WI38 (cell line): ENCODE measurements at regions not wholly inside any gene's neighbourhood (a gene's known extent, or its start where the extent isn't known, plus 50 kb on each side); places are given as distances from the start of the nearest gene placed in this dataset.
"Not testable (repeated sequence)": the region's sequence is repeated elsewhere in the genome, so short reads cannot be mapped to it uniquely, and the experiment has no call there.

Experiments used
- H3K4me3 ChIP-seq: 2 replicates; pipeline ENCODE4 v1.5.1; 2011; ENCODE audit warnings: low read depth, mild to moderate bottlenecking, control low read depth, low read length
- CTCF ChIP-seq: IDR thresholded peaks from 2 replicates; pipeline ENCODE4 v1.5.1; 2012; ENCODE audit warnings: low read depth, mild to moderate bottlenecking, control low read depth, low read length

DNA sequence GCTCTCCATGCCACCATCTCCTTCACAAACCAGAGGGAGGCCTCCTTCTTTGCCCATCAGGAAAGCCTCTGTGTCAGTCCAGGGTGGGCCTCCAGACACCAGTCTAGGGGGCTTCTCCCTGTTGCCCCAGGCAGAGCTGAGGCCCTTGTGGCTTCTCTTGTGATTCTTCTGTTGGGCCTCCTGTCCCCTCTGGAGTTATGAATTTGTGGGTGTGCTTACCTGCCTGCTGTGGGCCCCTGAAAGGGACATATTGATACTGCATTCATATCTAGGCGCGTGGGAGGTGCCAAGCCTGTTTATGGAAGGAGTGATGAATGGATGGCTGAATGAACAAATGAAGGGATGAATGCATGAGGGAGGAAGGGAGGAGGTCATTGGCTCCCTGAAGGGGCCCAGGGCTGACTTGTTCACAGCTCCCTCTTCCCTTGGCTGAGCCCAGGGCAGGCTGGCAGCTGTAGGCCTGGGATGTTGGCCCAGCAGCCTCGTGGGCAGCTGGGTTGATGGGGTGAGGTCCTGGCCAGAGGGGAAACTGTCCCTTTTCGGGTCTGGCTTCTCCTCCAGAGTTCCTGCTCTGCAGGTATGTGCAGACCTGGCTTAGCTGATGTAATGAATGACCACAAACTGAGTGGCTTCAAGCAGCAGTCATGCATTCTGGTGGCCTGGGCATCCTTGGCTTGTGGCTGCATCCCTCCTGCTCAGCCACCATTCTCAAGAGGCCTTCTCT, 195.4 kb downstream of the GOLGA6L6 start:
- no peak overlapping the region for H3K4me3 ChIP-seq
- TF ChIP-seq CTCF = no peak

DNA sequence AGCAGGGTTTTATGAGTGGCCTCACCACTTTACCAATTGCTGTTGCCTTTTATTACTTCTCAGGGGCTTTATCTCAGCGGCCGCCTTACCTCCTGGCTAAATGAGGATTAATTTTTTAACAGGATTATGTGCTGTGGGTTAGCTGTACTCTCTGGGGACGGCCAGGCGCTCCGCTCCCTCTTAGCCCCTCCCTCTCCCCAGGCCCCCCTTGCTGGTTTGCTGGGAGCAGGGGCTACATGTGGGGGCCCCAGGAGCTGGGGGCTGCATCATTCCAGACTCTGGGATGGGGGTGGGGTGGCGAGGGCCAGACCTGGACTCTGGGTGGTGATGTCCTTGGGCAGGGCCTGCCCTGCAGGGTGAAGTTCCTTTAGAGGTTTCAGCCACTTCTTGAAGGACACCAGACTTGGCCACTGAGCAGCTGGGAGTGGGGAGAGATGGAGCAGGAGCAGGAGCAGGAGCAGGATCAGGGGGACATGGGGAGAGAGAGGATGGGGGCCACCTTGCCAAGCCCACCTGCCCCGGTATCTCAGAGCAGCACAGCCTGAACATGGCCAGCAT, 196.1 kb downstream of the GOLGA6L6 start:
- no peak for TF ChIP-seq CTCF
- no peak overlapping the region for H3K4me3 ChIP-seq

DNA sequence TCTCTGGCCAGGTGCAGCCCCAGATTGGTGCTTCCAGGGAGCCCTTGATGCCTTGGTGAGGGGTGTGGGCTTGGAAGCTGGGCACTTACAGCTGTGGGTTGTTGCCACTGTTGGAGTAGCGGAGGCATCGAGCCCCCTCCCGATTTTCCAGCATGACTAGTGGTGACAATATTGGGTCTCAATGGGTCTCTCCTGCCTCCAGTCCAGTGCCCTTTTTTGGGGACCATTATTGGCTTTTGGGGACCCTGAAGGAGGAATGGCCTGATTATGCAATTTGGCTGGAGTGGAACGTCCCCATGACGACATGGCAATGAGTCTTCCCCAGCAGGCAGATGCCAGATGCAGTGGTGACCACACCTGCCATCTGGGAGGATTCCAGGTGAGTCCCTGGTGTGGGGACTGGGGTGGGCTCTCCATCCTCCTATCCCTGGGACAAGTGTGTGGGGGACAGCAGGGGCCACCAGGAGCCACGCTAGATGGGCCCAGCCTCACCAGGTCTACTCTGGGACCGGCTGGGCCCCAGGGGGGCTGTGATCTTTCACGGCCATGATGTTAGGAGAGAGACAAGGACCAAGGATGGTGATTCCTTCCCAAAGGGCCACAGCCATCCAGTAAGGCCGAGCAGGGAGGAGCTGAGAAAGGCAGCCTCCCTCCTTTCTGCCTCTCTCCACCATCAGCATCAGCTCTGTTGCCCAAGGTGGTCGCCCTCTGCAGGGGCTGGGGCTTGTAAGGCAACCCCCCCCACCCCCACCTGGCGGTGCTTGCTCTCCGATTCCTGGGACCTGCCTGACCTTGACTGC, 196.8 kb downstream of the GOLGA6L6 start:
- no peak overlapping the region for H3K4me3 ChIP-seq
- no peak for TF ChIP-seq CTCF

GRCh38 chr15:20343395-20344211, 198.0 kb downstream of the GOLGA6L6 start:
- not testable (repeated sequence) for H3K4me3 ChIP-seq

DNA sequence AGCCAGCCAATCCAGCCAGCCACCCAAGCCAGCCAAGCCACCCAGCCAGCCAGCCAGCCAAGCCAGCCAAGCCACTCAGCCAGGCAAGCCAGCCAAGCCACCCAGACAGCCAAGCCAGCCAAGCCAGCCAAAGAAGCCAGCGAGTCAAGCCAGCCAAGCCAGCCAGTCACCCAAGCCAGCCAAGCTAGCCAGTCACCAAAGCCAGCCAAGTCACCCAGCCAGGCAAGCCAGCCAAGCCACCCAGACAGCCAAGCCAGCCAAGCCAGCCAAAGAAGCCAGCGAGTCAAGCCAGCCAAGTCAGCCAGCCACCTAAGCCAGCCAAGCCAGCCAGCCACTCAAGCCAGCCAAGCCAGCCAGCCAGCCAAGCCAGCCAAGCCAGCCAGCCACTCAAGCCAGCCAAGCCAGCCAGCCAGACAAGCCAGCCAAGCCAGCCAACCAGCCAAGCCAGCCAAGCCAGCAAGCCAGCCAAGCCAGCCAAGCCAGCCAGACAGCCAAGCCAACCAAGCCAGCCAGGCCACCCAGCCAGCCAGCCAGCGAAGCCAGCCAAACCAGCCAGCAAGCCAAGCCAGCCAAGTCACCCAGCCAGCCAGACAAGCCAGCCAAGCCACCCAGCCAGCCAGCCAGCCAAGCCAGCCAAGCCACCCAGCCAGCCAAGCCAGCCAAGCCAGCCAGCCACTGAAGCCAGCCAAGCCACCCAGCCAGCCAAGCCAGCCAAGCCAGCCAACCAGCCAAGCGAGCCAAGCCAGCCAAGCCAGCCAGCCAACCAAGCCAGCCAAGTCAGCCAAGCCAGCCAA, 198.8 kb downstream of the GOLGA6L6 start:
- not testable (repeated sequence) for H3K4me3 ChIP-seq

GRCh38 chr15:20341901-20342600, 199.5 kb downstream of the GOLGA6L6 start:
- no peak for TF ChIP-seq CTCF
- H3K4me3 ChIP-seq = no peak overlapping the region

GRCh38 chr15:20340931-20341661, 200.5 kb downstream of the GOLGA6L6 start:
- no peak for TF ChIP-seq CTCF
- H3K4me3 ChIP-seq = no peak overlapping the region
